ENCODE measurements at regions not wholly inside any gene's neighbourhood (a gene's known extent, or its start where the extent isn't known, plus 50 kb on each side); places are given as distances from the start of the nearest gene placed in this dataset.

DNA sequence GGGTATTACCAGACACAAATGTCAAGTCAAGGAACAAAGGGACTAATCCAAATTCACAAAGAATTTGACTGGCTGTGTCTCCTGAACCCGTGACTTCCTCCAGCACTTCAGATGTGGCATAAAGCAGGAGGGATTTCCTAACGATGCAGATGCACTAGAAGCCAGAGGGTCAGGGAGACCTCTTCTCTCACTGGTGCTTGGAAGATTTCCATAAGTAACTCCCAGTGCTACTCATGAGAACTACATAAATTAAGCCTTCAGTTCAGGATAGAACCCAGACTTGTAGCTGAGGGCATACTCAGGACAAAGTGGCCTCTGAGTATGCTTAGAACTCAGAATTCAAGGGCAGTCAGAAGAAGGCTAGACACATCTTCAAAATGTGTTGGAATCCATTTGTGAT lies 83.6 kb upstream of the NRIP1 start:
- no peak for DNase-seq
- H3K36me3 ChIP-seq (ENCODE audit: insufficient read depth, low read length) = no peaks in the 10 kb centered on the region
- no peak for TF ChIP-seq EZH2 (IDR thresholded peaks at IDR 0.05; ENCODE audit: borderline replicate concordance, low read depth, low read length, severe bottlenecking)
- no peak for TF ChIP-seq CTCF (IDR thresholded peaks at IDR 0.05; ENCODE audit: borderline replicate concordance, extremely low read depth, low read length, poor library complexity, severe bottlenecking)

GRCh38 chr21:15149600-15150224 lies 84.9 kb upstream of the NRIP1 start:
- Histone ChIP-seq H3K4me1 (ENCODE audit: insufficient read depth, low read length) (no peaks in the 10 kb centered on the region), H2AFZ (ENCODE audit: low read depth, low read length) (no peak overlapping the region), H3K9ac (ENCODE audit: low read depth, low read length) (no peak overlapping the region), H3K4me3 (ENCODE audit: low read depth in 1 of 2, low read length in 2 of 2) (no peak overlapping the region), H3K4me2 (ENCODE audit: insufficient read depth, low read length) (no peak overlapping the region), H3K27ac (ENCODE audit: low read length) (no peak overlapping the region), H3K9me3 (ENCODE audit: insufficient read depth, low read length, severe bottlenecking) (no peaks in the 10 kb centered on the region), H4K20me1 (ENCODE audit: insufficient read depth, low read length) (no peaks in the 10 kb centered on the region), H3K36me3 (ENCODE audit: insufficient read depth, low read length) (no peaks in the 10 kb centered on the region), H3K79me2 (ENCODE audit: insufficient read depth, low read length) (no peaks in the 10 kb centered on the region), H3K27me3 (ENCODE audit: insufficient read depth, low read length, poor library complexity) (no peaks in the 10 kb centered on the region)
- TF ChIP-seq CTCF (IDR thresholded peaks at IDR 0.05; ENCODE audit: borderline replicate concordance, extremely low read depth, low read length, poor library complexity, severe bottlenecking) = no peak
- no peak for TF ChIP-seq EZH2 (IDR thresholded peaks at IDR 0.05; ENCODE audit: borderline replicate concordance, low read depth, low read length, severe bottlenecking)
- ATAC-seq (ENCODE audit: insufficient read depth, low read depth) (no peak), DNase-seq (no peak)

More for the DNA sequence above, 83.6 kb upstream of the NRIP1 start:
- Histone ChIP-seq H3K27me3 (ENCODE audit: insufficient read depth, low read length, poor library complexity) (no peaks in the 10 kb centered on the region), H3K9me3 (ENCODE audit: insufficient read depth, low read length, severe bottlenecking) (no peaks in the 10 kb centered on the region), H3K4me3 (ENCODE audit: low read depth in 1 of 2, low read length in 2 of 2) (no peak overlapping the region), H3K9ac (ENCODE audit: low read depth, low read length) (no peak overlapping the region), H3K79me2 (ENCODE audit: insufficient read depth, low read length) (no peaks in the 10 kb centered on the region), H2AFZ (ENCODE audit: low read depth, low read length) (no peak overlapping the region), H4K20me1 (ENCODE audit: insufficient read depth, low read length) (no peaks in the 10 kb centered on the region), H3K4me2 (ENCODE audit: insufficient read depth, low read length) (no peak overlapping the region), H3K4me1 (ENCODE audit: insufficient read depth, low read length) (no peaks in the 10 kb centered on the region), H3K27ac (ENCODE audit: low read length) (no peak overlapping the region)
- ATAC-seq (ENCODE audit: insufficient read depth, low read depth) = no peak

DNA sequence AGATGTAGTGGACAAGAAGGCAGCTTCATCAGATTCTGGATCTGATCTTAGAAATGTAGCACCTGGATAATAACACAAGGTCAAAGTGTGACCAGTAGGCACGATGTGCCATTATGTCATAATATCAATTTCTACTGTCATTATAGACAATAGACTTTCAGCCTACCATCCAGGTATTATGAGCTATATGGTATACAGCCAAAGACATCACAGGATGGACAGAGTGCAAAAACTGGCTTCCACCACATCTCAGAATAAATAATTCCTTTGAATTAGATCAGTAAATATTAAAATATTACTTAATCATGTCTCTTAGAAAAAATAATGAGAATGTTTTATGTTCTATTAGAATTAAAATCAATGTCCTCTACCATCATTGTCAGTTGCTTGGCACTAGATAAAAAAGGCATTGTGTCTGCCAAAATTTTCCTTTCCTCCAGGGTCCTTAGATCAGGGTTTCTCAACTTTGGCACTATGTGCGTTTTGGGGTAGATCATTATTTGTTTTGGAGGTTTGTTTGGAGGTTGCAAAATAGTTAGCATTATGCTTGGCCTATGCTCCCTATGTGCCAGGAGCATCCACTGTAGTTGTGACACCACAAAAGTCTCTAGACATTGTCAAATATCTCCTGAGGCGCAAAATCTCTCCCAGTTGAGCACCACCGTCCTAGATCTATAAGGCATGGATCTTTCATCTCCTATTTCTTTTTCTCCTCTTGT lies 86.7 kb upstream of the NRIP1 start:
- no peaks in the 10 kb centered on the region for H3K79me2 ChIP-seq (ENCODE audit: insufficient read depth, low read length)
- ATAC-seq (ENCODE audit: insufficient read depth, low read depth) (no peak), DNase-seq (no peak)
- no peaks in the 10 kb centered on the region for H3K4me1 ChIP-seq (ENCODE audit: insufficient read depth, low read length)
- H3K36me3 ChIP-seq (ENCODE audit: insufficient read depth, low read length) = no peaks in the 10 kb centered on the region
- no peaks in the 10 kb centered on the region for H4K20me1 ChIP-seq (ENCODE audit: insufficient read depth, low read length)
- H3K9ac ChIP-seq (ENCODE audit: low read depth, low read length) = no peak overlapping the region
- no peaks in the 10 kb centered on the region for H3K27me3 ChIP-seq (ENCODE audit: insufficient read depth, low read length, poor library complexity)
- no peak overlapping the region for H2AFZ ChIP-seq (ENCODE audit: low read depth, low read length)
- no peak overlapping the region for H3K27ac ChIP-seq (ENCODE audit: low read length)
- no peak overlapping the region for H3K4me2 ChIP-seq (ENCODE audit: insufficient read depth, low read length)
- H3K4me3 ChIP-seq (ENCODE audit: low read depth in 1 of 2, low read length in 2 of 2) = no peak overlapping the region
- no peaks in the 10 kb centered on the region for H3K9me3 ChIP-seq (ENCODE audit: insufficient read depth, low read length, severe bottlenecking)
- TF ChIP-seq EZH2 (IDR thresholded peaks at IDR 0.05; ENCODE audit: borderline replicate concordance, low read depth, low read length, severe bottlenecking) (no peak), CTCF (IDR thresholded peaks at IDR 0.05; ENCODE audit: borderline replicate concordance, extremely low read depth, low read length, poor library complexity, severe bottlenecking) (no peak)

Data from DND-41 (cell line).